NCI-H2029 (cell line): ENCODE measurements at regions not wholly inside any gene's neighbourhood (a gene's known extent, or its start where the extent isn't known, plus 50 kb on each side); places are given as distances from the start of the nearest gene placed in this dataset.

Experiments used
- DNase-seq: peaks from one replicate; lab custom pipeline; 2025; lab: John Stamatoyannopoulos, UW

- DNase-seq, result no peak
Observed at GRCh38 chr6:98546376-98546775, 288.0 kb upstream of the POU3F2 start.

GRCh38 chr6:98547151-98547550, 287.2 kb upstream of the POU3F2 start:
- DNase-seq, result no peak

- no peak for DNase-seq
Observed at GRCh38 chr6:98547634-98548033, 286.7 kb upstream of the POU3F2 start.

- DNase-seq, result no peak
Observed at GRCh38 chr6:98548301-98548700, 286.1 kb upstream of the POU3F2 start.

- DNase-seq, result no peak
Observed at GRCh38 chr6:98560418-98560817, 274.0 kb upstream of the POU3F2 start.

- DNase-seq, result no peak
Observed at GRCh38 chr6:98560841-98561240, 273.5 kb upstream of the POU3F2 start.

GRCh38 chr6:98566126-98566525, 268.2 kb upstream of the POU3F2 start:
- no peak for DNase-seq

- DNase-seq, result no peak
Observed at GRCh38 chr6:98572579-98572978, 261.8 kb upstream of the POU3F2 start.

GRCh38 chr6:98574984-98575383, 259.4 kb upstream of the POU3F2 start:
- DNase-seq, result no peak

- DNase-seq, result no peak
Observed at GRCh38 chr6:98576791-98577190, 257.6 kb upstream of the POU3F2 start.

GRCh38 chr6:98578016-98578415, 256.4 kb upstream of the POU3F2 start:
- no peak for DNase-seq

- no peak for DNase-seq
Observed at GRCh38 chr6:98579079-98579478, 255.3 kb upstream of the POU3F2 start.

- no peak for DNase-seq
Observed at GRCh38 chr6:98579941-98580340, 254.4 kb upstream of the POU3F2 start.

- no peak for DNase-seq
Observed at GRCh38 chr6:98581705-98582104, 252.7 kb upstream of the POU3F2 start.

GRCh38 chr6:98583506-98583905, 250.9 kb upstream of the POU3F2 start:
- no peak for DNase-seq

GRCh38 chr6:98586163-98586562, 248.2 kb upstream of the POU3F2 start:
- DNase-seq, result no peak

- no peak for DNase-seq
Observed at GRCh38 chr6:98587555-98587954, 246.8 kb upstream of the POU3F2 start.

- no peak for DNase-seq
Observed at GRCh38 chr6:98589536-98589935, 244.8 kb upstream of the POU3F2 start.

- no peak for DNase-seq
Observed at GRCh38 chr6:98590136-98590681, 244.2 kb upstream of the POU3F2 start.

GRCh38 chr6:98590997-98591396, 243.4 kb upstream of the POU3F2 start:
- DNase-seq, result peak; percentile 4

- no peak for DNase-seq
Observed at GRCh38 chr6:98593676-98594075, 240.7 kb upstream of the POU3F2 start.

GRCh38 chr6:98601716-98602115, 232.7 kb upstream of the POU3F2 start:
- no peak for DNase-seq

GRCh38 chr6:98605705-98606104, 228.7 kb upstream of the POU3F2 start:
- no peak for DNase-seq

GRCh38 chr6:98627129-98627775, 207.1 kb upstream of the POU3F2 start:
- DNase-seq, result no peak
